ENCODE measurements at regions not wholly inside any gene's neighbourhood (a gene's known extent, or its start where the extent isn't known, plus 50 kb on each side); places are given as distances from the start of the nearest gene placed in this dataset.
"Not testable (repeated sequence)": the region's sequence is repeated elsewhere in the genome, so short reads cannot be mapped to it uniquely, and the experiment has no call there.

- DNase-seq: no peak
Measured at GRCh38 chr14:38047195-38047902, 160.4 kb upstream of the SSTR1 start.

GRCh38 chr14:38053666-38054065, 154.0 kb upstream of the SSTR1 start:
- no peak for DNase-seq

- no peak for DNase-seq
Measured at GRCh38 chr14:38056270-38056669, 151.4 kb upstream of the SSTR1 start.

GRCh38 chr14:38062223-38062622, 145.5 kb upstream of the SSTR1 start:
- not testable (repeated sequence) for DNase-seq

- no peak for DNase-seq
Measured at GRCh38 chr14:38063711-38064320, 143.9 kb upstream of the SSTR1 start.

GRCh38 chr14:38065106-38065762, 142.5 kb upstream of the SSTR1 start:
- no peak for DNase-seq

- no peak for DNase-seq
Measured at GRCh38 chr14:38070061-38070588, 137.6 kb upstream of the SSTR1 start.

GRCh38 chr14:38073641-38074040, 134.1 kb upstream of the SSTR1 start:
- DNase-seq: no peak

GRCh38 chr14:38074081-38074480, 133.6 kb upstream of the SSTR1 start:
- no peak for DNase-seq

GRCh38 chr14:38074754-38075153, 132.9 kb upstream of the SSTR1 start:
- DNase-seq: no peak

- DNase-seq: no peak
Measured at GRCh38 chr14:38078393-38078792, 129.3 kb upstream of the SSTR1 start.

GRCh38 chr14:38079268-38079667, 128.4 kb upstream of the SSTR1 start:
- DNase-seq: no peak

GRCh38 chr14:38079886-38080285, 127.8 kb upstream of the SSTR1 start:
- no peak for DNase-seq

GRCh38 chr14:38080696-38081095, 127.0 kb upstream of the SSTR1 start:
- DNase-seq: no peak

GRCh38 chr14:38083039-38083438, 124.7 kb upstream of the SSTR1 start:
- no peak for DNase-seq

- no peak for DNase-seq
Measured at GRCh38 chr14:38089123-38089522, 118.6 kb upstream of the SSTR1 start.

GRCh38 chr14:38090506-38090905, 117.2 kb upstream of the SSTR1 start:
- no peak for DNase-seq

- no peak for DNase-seq
Measured at GRCh38 chr14:38098074-38098836, 109.4 kb upstream of the SSTR1 start.

GRCh38 chr14:38101679-38102078, 106.0 kb upstream of the SSTR1 start:
- no peak for DNase-seq

- no peak for DNase-seq
Measured at GRCh38 chr14:38103542-38104225, 104.0 kb upstream of the SSTR1 start.

- no peak for DNase-seq
Measured at GRCh38 chr14:38105106-38105702, 102.5 kb upstream of the SSTR1 start.

All from anterior cingulate cortex (tissue), 58 donors.